ENCODE measurements at regions not wholly inside any gene's neighbourhood (a gene's known extent, or its start where the extent isn't known, plus 50 kb on each side); places are given as distances from the start of the nearest gene placed in this dataset.

- H3K4me3 ChIP-seq (replicated peaks in 1 of 3; ENCODE audit: insufficient read depth in 1 of 3, low read depth in 1 of 3, low read length in 3 of 3): no peak overlapping the region
- CTCF ChIA-PET: interaction anchor here (0.6 to 0.7 kb wide), 2 partner anchors 16 to 70 kb away, joined by 3 to 4 read pairs; no protein-coding TSS in a partner anchor
- no peaks in the 10 kb centered on the region for H3K9me1 ChIP-seq (replicated peaks; ENCODE audit: control insufficient read depth, extremely low read depth, insufficient read depth, low read length)
- FAIRE-seq (no peak), DNase-seq (ENCODE audit: low read depth, low spot score) (no peak)
- no TSS peak for BruUV-seq (replicated peaks)
- no peaks in the 10 kb centered on the region for H3K4me1 ChIP-seq (ENCODE audit: control insufficient read depth, extremely low read depth, insufficient read depth, low read length)
- no peaks in the 10 kb centered on the region for H3K36me3 ChIP-seq (ENCODE audit: control insufficient read depth in 2 of 2, extremely low read depth in 1 of 2, insufficient read depth in 2 of 2, low read length in 2 of 2)
- no peaks in the 10 kb centered on the region for H4K20me1 ChIP-seq (replicated peaks; ENCODE audit: control insufficient read depth, extremely low read depth, insufficient read depth, low read length)
- intact Hi-C loops (cut with micrococcal nuclease) (no loop called here), dilution Hi-C loops (cut with MboI; ENCODE audit: extremely low pct_ligation_motif_present, low sequenced_read_pairs) (no loop called here)
- H3K79me2 ChIP-seq (ENCODE audit: control insufficient read depth, insufficient read depth, low read length): no peaks in the 10 kb centered on the region
- H3K27me3 ChIP-seq (ENCODE audit: control insufficient read depth in 2 of 2, insufficient read depth in 2 of 2, low read length in 2 of 2): peaks cover 0 to 2% of the 10 kb centered on the region in 2 experiments
- no peak overlapping the region for H2AFZ ChIP-seq (ENCODE audit: low read depth, low read length)
- no peak overlapping the region for H3K27ac ChIP-seq (ENCODE audit: insufficient read depth, low read depth, low read length)
- H3K9me3 ChIP-seq (replicated peaks; ENCODE audit: control insufficient read depth, insufficient read depth, low read length): no peaks in the 10 kb centered on the region
- POLR2A ChIA-PET: no interaction called here
- TF ChIP-seq MYC (IDR thresholded peaks at IDR 0.05; ENCODE audit: low read depth, low read length) (no peak), JUN (IDR thresholded peaks at IDR 0.05; ENCODE audit: borderline replicate concordance, insufficient read depth, insufficient read length, low read depth) (no peak), MAX (IDR thresholded peaks at IDR 0.05; ENCODE audit: insufficient read depth, insufficient read length) (no peak), EZH2 (IDR thresholded peaks at IDR 0.05; ENCODE audit: borderline replicate concordance, low read depth, low read length, severe bottlenecking) (no peak), GATA2 (IDR thresholded peaks at IDR 0.05; ENCODE audit: insufficient read depth, insufficient read length, low read depth, low read length) (no peak), POLR2AphosphoS5 (IDR thresholded peaks at IDR 0.05; ENCODE audit: insufficient read depth, low read depth, low read length) (no peak)
- H3K4me2 ChIP-seq (ENCODE audit: insufficient read depth, low read length): no peak overlapping the region
- H3K9ac ChIP-seq (replicated peaks; ENCODE audit: extremely low read depth, insufficient read depth, low read length): no peak overlapping the region
These were observed 113.1 kb upstream of the NANOGP8 start for GRCh38 chr15:35198197-35198596.

GRCh38 chr15:35197754-35198153 lies 112.7 kb upstream of the NANOGP8 start:
- no peak overlapping the region for H3K4me2 ChIP-seq (ENCODE audit: insufficient read depth, low read length)
- POLR2A ChIA-PET: no interaction called here
- H3K9ac ChIP-seq (replicated peaks; ENCODE audit: extremely low read depth, insufficient read depth, low read length): no peak overlapping the region
- no peak overlapping the region for H2AFZ ChIP-seq (ENCODE audit: low read depth, low read length)
- no TSS peak for BruUV-seq (replicated peaks)
- H3K9me1 ChIP-seq (replicated peaks; ENCODE audit: control insufficient read depth, extremely low read depth, insufficient read depth, low read length): no peaks in the 10 kb centered on the region
- no peak for TF ChIP-seq GATA2 (IDR thresholded peaks at IDR 0.05; ENCODE audit: insufficient read depth, insufficient read length, low read depth, low read length)
- no peak for TF ChIP-seq MAX (IDR thresholded peaks at IDR 0.05; ENCODE audit: insufficient read depth, insufficient read length)
- TF ChIP-seq EZH2 (IDR thresholded peaks at IDR 0.05; ENCODE audit: borderline replicate concordance, low read depth, low read length, severe bottlenecking): no peak
- TF ChIP-seq, protein P1, sequence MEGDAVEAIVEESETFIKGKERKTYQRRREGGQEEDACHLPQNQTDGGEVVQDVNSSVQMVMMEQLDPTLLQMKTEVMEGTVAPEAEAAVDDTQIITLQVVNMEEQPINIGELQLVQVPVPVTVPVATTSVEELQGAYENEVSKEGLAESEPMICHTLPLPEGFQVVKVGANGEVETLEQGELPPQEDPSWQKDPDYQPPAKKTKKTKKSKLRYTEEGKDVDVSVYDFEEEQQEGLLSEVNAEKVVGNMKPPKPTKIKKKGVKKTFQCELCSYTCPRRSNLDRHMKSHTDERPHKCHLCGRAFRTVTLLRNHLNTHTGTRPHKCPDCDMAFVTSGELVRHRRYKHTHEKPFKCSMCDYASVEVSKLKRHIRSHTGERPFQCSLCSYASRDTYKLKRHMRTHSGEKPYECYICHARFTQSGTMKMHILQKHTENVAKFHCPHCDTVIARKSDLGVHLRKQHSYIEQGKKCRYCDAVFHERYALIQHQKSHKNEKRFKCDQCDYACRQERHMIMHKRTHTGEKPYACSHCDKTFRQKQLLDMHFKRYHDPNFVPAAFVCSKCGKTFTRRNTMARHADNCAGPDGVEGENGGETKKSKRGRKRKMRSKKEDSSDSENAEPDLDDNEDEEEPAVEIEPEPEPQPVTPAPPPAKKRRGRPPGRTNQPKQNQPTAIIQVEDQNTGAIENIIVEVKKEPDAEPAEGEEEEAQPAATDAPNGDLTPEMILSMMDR (IDR thresholded peaks at IDR 0.05; ENCODE audit: extremely low read depth in 1 of 2, insufficient read depth in 1 of 2, low read depth in 1 of 2, low read length in 2 of 2): no peak
- no peak for TF ChIP-seq MYC (IDR thresholded peaks at IDR 0.05; ENCODE audit: low read depth, low read length)
- TF ChIP-seq JUN (IDR thresholded peaks at IDR 0.05; ENCODE audit: borderline replicate concordance, insufficient read depth, insufficient read length, low read depth): no peak
- no peak for TF ChIP-seq POLR2AphosphoS5 (IDR thresholded peaks at IDR 0.05; ENCODE audit: insufficient read depth, low read depth, low read length)
- TF ChIP-seq FOS (IDR thresholded peaks at IDR 0.05; ENCODE audit: borderline replicate concordance, insufficient read depth, low read length): no peak
- no peak for TF ChIP-seq POLR2A (IDR thresholded peaks at IDR 0.05; ENCODE audit: low read depth, low read length)
- H3K79me2 ChIP-seq (ENCODE audit: control insufficient read depth, insufficient read depth, low read length): no peaks in the 10 kb centered on the region
- no peak overlapping the region for H3K27ac ChIP-seq (ENCODE audit: insufficient read depth, low read depth, low read length)
- H3K27me3 ChIP-seq (ENCODE audit: control insufficient read depth in 2 of 2, insufficient read depth in 2 of 2, low read length in 2 of 2): peaks cover 0 to 2% of the 10 kb centered on the region in 2 experiments
- no peak for FAIRE-seq
- H3K9me3 ChIP-seq (replicated peaks; ENCODE audit: control insufficient read depth, insufficient read depth, low read length): no peaks in the 10 kb centered on the region
- intact Hi-C loops (cut with micrococcal nuclease): no loop called here
- no peaks in the 10 kb centered on the region for H3K36me3 ChIP-seq (ENCODE audit: control insufficient read depth in 2 of 2, extremely low read depth in 1 of 2, insufficient read depth in 2 of 2, low read length in 2 of 2)
- CTCF ChIA-PET: interaction anchor here (0.6 to 0.7 kb wide), 2 partner anchors 17 to 69 kb away, joined by 3 to 4 read pairs; no protein-coding TSS in a partner anchor
- no peaks in the 10 kb centered on the region for H4K20me1 ChIP-seq (replicated peaks; ENCODE audit: control insufficient read depth, extremely low read depth, insufficient read depth, low read length)
- no peaks in the 10 kb centered on the region for H3K4me1 ChIP-seq (ENCODE audit: control insufficient read depth, extremely low read depth, insufficient read depth, low read length)
- H3K4me3 ChIP-seq (replicated peaks in 1 of 3; ENCODE audit: insufficient read depth in 1 of 3, low read depth in 1 of 3, low read length in 3 of 3): no peak overlapping the region
- no peak for DNase-seq (ENCODE audit: low read depth, low spot score)
- dilution Hi-C loops (cut with MboI; ENCODE audit: extremely low pct_ligation_motif_present, low sequenced_read_pairs): no loop called here

Measured in endothelial cell of umbilical vein (primary cell).